ENCODE measurements at regions not wholly inside any gene's neighbourhood (a gene's known extent, or its start where the extent isn't known, plus 50 kb on each side); places are given as distances from the start of the nearest gene placed in this dataset.
A peak's percentile ranks its signal among the peaks of the same experiment; 100 is the strongest.

- DNase-seq (ENCODE audit: extremely low read depth, low read depth) = no peak
These were observed 203.9 kb downstream of the ICE1 start for GRCh38 chr5:5626412-5626811.

DNA sequence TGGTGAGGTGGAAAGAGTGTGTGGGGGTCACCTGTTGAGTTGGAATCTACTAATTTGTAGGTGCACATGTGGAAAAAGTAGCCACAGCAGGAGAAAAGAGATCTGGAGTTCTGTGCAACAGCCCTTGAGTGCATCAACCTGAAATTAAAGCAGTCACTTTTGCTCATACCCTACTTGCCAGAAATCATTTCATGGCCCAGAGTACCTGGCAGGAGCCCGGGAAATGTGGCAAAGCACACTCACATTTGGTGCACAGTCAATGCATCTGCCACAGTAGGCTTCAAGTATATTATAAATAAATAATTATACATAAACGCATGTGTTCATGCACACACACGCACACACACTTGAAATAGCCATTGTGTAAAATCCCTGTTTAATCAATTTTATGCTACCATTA, 203.0 kb downstream of the ICE1 start:
- no peak for DNase-seq (ENCODE audit: extremely low read depth, low read depth)

- DNase-seq (ENCODE audit: extremely low read depth, low read depth) = no peak
These were observed 200.9 kb downstream of the ICE1 start for GRCh38 chr5:5623397-5623796.

- DNase-seq (ENCODE audit: extremely low read depth, low read depth) = no peak
These were observed 200.3 kb downstream of the ICE1 start for GRCh38 chr5:5622806-5623205.

- no peak for DNase-seq (ENCODE audit: extremely low read depth, low read depth)
These were observed 197.1 kb downstream of the ICE1 start for GRCh38 chr5:5619546-5619945.

DNA sequence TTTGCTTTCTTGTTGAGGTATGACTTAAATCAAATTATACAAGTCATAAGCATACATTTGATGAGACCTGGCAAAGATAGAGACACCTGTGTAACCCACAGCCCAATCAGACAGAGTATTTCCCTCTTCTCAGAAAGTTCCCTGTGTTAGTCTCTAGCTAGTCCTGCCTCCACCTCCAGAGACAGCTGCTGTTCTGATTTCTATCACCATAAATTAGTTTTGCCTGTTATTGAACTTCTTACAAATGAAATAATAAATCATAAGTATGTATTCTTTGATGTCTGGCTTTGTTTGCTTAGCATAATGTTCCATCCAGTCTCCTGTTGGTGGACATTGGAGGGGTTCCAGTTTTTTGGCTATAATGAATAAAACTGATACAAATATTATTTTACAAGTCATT, 194.5 kb downstream of the ICE1 start:
- no peak for DNase-seq (ENCODE audit: extremely low read depth, low read depth)

- no peak for DNase-seq (ENCODE audit: extremely low read depth, low read depth)
These were observed 193.9 kb downstream of the ICE1 start for GRCh38 chr5:5616247-5616895.

DNA sequence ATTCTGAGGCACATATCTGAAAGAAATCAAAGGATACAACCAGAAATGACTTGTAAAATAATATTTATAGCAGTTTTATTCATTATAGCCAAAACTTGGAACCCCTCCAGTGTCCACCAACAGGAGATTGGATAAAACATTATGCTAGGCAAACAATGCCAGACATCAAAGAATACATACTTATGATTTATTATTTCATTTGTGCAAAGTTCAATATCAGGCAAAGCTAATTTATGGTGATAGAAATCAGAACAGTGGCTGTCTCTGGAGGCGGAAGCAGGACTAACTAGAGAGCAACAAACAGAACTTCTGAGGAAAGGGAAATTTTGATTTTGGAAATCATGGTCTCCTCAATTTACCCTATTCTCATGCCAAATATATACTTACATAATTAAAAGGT, 193.1 kb downstream of the ICE1 start:
- DNase-seq (ENCODE audit: extremely low read depth, low read depth) = no peak

DNA sequence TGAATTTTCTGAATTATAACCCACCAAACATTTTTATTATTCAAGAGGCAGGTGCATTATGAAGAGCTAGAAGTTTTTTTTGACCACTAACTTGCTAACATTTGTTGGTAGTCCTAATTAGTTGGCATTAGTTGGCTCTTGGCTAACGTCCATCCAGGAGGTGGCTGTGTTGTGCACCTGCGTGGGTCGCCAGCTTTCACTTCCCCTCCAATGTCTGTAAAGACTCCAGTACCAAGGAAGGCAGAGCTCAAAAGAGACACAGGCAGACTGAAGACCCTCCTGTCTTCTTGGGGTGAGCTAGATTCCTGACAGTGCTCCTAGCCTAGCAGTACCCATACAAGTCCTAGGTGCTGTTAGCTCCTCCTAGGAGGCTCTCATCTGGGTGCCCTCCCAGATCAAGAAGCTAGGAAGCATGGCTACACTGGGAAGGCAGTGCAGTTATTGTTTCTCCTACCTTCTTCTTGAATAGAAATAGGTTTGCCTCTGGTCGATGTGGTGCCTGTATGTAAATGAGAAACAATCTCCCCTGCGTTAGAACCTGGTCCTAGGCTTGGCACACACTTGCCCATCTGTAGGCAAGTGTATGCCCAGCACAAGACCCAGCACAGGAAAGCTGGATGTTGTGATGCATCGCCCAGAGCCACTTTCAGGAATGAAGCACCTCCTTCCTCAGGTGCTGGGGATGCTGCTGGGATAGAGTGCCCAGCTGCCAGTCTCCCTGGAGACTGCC, 190.9 kb downstream of the ICE1 start:
- DNase-seq (ENCODE audit: extremely low read depth, low read depth) = no peak

GRCh38 chr5:5612096-5612495, 189.6 kb downstream of the ICE1 start:
- DNase-seq (ENCODE audit: extremely low read depth, low read depth) = no peak

- DNase-seq (ENCODE audit: extremely low read depth, low read depth) = no peak
These were observed 187.5 kb downstream of the ICE1 start for GRCh38 chr5:5609935-5610334.

- DNase-seq (ENCODE audit: extremely low read depth, low read depth) = no peak
These were observed 182.8 kb downstream of the ICE1 start for GRCh38 chr5:5605170-5605764.

DNA sequence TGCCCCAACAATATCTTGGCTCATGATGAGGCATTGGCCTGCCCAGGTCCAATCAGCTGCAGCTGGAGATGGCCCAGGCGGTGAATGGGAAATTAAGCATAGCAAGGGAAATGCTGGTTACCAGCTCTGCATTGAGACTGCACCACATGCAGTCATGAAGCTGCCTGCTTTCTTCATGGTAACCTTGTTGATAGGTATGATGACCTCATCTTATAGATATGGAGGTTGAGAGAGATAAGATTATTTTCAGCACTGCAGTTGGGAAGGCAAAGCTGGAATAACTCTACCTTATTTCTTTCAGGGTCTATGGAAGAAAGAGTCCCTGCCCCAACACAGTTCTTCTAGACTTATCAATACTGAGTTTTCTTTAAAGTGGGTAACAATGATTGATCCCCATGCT, 180.1 kb downstream of the ICE1 start:
- DNase-seq (ENCODE audit: extremely low read depth, low read depth) = no peak

GRCh38 chr5:5598547-5599113, 176.2 kb downstream of the ICE1 start:
- DNase-seq (ENCODE audit: extremely low read depth, low read depth) = peak; percentile 38

DNA sequence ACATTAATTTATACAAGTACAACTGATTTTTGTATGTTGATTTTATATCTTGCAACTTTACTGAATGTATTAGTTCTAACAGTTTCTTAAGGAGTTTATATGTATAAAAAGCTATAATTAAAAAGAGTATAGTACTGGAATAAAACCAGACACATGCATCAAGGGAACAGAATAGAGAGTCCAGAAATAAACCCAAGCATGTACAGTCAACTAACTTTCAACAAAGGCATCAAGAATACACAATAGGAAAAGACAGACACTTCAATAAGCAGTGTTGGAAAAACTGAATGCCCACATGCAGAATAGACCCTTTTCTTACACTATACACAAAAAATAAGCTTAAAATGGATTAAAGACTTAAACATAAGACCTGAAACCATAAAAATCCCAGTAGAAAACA, 170.9 kb downstream of the ICE1 start:
- no peak for DNase-seq (ENCODE audit: extremely low read depth, low read depth)

GRCh38 chr5:5592541-5592940, 170.1 kb downstream of the ICE1 start:
- DNase-seq (ENCODE audit: extremely low read depth, low read depth) = no peak

- no peak for DNase-seq (ENCODE audit: extremely low read depth, low read depth)
These were observed 169.1 kb downstream of the ICE1 start for GRCh38 chr5:5591567-5591966.

GRCh38 chr5:5589857-5590256, 167.4 kb downstream of the ICE1 start:
- no peak for DNase-seq (ENCODE audit: extremely low read depth, low read depth)

GRCh38 chr5:5588887-5589826, 166.7 kb downstream of the ICE1 start:
- DNase-seq (ENCODE audit: extremely low read depth, low read depth) = no peak

- DNase-seq (ENCODE audit: extremely low read depth, low read depth) = no peak
These were observed 165.9 kb downstream of the ICE1 start for GRCh38 chr5:5588386-5588785.

GRCh38 chr5:5587474-5587873, 165.0 kb downstream of the ICE1 start:
- DNase-seq (ENCODE audit: extremely low read depth, low read depth) = no peak
